HG02840 (cell line): ENCODE measurements at regions not wholly inside any gene's neighbourhood (a gene's known extent, or its start where the extent isn't known, plus 50 kb on each side); places are given as distances from the start of the nearest gene placed in this dataset.
"Not testable (repeated sequence)": the region's sequence is repeated elsewhere in the genome, so short reads cannot be mapped to it uniquely, and the experiment has no call there.

Experiments
- ATAC-seq: cut with Tn5 transposase; IDR thresholded peaks from one replicate; pipeline ENCODE4 v1.9.1; 2021; ENCODE audit warnings: mild to moderate bottlenecking, moderate library complexity, moderate number of reproducible peaks; ENCODE audit not compliant: unreplicated experiment, low FRiP score

GRCh38 chr12:9343731-9344130 is 135.5 kb upstream of the PZP start:
- ATAC-seq: no peak

DNA sequence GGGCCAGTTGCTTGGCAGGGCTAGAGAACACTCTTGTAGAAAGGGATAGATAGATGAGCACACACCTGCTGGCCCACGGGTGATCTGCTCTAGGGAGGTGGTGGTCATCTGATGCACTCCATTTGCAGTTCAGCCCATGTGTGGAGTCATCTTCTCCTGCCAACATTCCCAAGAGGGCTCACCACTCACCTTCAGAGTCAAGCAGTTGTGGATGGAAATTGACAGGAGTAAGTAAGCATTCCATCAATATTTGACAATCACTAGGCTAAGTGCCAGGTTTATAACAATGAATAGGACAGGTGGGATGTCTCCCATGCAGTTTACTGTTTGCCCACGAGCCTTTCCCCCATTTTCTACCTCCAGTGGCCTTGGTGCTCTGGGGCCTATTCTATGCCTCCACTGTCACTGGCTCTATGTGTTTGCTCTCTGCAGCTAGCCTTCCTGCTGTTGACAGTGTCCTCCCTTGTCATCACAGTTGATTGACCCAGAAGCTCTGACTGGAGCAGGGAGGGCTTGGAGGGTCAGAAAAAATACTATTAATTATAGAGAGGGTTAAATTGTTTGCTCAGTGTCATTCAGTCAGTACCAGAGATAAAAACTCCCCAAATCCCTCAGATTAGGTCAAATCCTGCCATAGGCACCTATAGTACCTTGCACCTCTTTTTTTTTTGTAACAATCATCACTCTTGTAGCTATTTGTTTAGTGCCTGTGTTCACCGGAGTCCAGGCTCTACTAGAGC is 134.6 kb upstream of the PZP start:
- no peak for ATAC-seq

DNA sequence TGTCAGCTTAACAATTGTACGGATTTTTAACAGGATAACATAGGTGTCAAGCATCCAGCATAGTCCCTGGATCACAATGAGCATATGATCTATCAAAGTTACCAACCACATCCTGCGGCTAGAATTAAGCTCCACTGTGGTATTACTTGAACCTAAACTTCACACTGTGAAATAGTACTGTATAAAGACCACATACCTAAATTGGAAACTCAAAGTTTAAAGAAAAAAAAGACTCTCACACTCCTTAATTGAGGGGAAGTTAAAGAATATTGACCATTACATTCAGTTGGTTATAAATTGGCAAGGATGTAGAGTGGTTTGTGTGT is 133.0 kb upstream of the PZP start:
- no peak for ATAC-seq

- no peak for ATAC-seq
Measured at GRCh38 chr12:9340422-9341259, 132.4 kb upstream of the PZP start.

GRCh38 chr12:9337656-9338055 is 129.5 kb upstream of the PZP start:
- no peak for ATAC-seq

GRCh38 chr12:9336375-9337011 is 128.3 kb upstream of the PZP start:
- not testable (repeated sequence) for ATAC-seq

DNA sequence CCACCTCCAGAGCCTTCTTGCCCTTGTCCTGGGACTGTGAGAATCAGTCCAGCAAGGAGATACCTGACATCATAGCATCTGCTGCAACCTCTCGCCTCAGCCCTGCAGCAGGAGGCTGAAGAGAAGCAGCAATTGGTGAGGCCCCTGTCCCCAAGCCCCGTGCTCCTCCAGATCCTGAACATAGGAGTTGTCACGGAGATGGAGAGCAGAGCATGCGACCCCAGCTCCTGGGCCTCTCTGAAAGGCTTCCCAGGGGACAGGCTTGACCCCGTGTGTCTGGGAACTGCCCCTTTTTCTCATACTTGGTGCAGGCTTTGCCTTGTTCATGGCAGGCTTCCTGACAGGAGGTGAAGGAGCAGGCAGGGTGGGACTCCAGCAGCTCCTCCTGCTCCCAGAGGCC is 127.7 kb upstream of the PZP start:
- no peak for ATAC-seq

GRCh38 chr12:9334964-9335363 is 126.8 kb upstream of the PZP start:
- no peak for ATAC-seq

DNA sequence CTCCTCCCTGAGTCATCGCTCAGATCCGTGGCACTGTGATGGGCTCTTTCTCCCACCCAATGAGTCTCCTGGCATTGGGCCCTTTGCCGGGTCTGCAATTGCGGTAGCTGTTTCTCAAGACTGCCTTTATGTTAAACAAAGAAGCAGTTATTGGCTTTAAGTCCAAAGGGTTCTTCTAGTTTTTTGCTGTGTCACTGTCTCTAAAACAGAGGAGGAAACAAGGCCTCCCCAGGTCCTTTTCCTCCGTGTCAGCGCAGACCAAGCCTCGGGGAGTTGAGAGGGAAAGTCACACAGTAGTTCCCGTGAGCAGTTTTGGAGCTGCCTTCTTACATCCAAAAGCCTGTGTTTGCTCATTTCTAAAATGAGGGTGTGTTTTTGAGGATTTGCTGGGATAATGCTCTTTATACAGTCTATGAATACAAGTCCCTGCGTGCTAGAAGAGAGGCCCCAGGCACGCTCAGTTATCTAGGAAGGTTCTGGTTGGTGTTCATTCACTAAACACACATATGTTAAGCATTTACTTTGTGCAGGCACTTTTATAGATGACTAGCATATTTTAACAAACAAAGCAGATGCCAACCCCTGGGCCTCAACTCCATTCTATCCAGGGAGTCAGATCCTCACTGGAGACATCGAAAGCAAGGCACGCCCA is 126.0 kb upstream of the PZP start:
- ATAC-seq: no peak

DNA sequence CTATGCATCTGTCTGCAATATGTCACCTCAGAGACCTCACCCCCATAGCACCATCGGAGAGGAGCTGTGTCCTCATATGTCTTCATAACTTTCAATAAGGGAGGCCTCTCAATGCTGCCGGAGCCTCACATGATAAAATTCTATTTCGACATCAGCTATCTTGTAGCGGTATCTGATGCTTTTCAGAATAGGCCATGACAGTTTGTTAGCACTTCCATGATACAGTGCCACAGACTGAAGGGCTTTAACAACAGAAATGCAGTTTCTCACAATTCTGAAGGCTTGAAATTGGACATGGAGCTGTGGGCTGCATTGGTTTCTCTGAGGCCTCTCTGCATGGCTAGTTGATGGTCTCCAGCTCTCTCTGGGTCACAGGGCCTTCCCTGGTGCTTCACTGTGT is 125.0 kb upstream of the PZP start:
- no peak for ATAC-seq

DNA sequence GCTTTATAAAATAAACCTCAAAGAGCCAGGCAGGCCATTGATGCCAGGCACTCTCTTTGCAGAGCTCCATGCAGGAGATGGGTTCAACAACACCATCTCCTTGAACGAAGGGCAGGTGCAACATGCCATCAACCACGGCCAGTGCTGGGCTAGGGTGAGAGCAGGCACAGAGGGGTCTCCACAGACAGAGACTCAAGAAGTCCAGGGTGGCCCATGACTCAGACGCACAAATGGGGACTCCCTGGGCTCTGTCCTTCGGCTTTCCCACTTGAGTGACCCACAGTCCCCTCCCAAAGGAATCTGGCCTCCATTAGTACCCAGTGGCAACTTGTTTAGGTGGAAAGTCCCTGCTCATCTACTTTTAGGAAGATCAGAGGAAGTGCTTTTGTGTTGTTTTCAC is 124.4 kb upstream of the PZP start:
- ATAC-seq: no peak

DNA sequence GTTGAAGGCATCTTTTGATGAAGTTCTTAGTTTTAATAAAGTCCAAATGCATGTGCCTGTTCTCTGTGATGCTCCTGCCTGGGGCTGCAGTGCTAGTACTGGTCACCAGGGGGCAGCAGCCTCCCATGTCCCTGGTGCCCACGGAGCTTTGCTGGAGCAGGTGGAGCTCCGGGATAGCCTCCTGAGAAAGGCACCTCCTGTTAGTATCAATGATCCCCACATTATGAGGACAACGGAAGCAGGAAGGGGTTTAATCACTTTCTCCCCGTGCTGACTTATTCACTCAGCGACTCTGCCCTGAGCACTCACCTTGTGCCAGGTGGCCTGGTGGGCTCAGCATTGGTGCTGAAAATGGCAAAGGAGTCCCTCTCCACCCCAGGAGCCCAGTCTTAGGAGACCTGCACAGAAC is 123.0 kb upstream of the PZP start:
- no peak for ATAC-seq

GRCh38 chr12:9329019-9329418 is 120.8 kb upstream of the PZP start:
- ATAC-seq: no peak

DNA sequence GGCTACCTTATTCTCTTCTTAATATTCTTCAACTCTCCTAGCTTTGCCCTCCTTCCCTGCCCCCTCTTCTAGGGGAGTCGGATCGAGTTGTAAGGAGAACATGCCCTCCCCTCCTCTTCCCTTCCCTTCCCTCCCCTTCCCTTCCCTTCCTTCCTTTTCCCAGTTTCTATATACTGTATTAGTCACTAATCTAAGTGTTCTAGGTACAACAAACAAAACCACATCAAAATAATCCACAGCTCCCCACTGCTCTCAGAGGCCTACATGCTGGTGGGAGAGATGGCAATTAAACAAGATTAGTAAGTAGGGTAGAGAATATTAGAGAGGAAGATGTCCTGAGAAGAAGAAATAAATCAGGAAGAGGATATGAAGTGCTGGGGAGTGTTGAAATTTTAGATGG is 119.9 kb upstream of the PZP start:
- ATAC-seq: no peak

DNA sequence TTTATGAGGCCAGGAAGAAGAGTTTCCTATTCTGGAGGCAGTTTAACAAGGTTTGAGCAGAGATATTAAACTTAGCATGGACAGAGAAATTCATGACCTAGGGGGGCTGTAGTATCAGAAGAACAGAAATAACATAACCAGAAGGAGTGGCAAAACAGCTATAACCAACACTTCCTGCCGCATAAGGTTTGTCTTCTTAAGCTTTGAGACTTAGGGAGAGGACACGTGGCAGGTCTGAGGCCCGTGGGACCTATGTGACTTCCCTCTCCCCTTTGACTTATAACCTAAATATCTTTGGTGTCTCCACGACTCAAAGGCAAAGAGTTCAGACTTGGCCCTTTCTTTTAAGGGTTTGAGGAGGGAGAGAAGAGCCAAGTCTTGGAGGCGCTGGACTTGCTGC is 119.1 kb upstream of the PZP start:
- no peak for ATAC-seq

DNA sequence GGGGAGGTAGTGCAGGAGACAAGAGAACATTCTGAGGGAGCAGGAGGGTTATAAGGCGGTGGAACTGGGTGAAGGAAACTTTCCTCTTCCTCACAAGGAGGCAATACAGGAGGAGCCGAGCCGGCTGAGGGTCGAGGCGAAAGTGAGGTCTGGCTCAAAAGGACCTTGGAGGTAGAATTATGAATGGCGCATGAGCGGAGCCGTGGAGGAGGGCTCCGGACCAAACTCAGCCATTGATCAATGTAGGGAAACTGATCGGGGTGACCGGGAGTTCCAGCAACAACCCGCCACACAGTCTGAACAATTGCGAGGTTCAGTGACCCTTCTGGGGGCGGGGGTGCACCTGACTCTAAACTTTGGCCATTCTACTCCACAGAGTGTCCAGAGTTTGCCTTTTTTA is 118.7 kb upstream of the PZP start:
- ATAC-seq: not testable (repeated sequence)

DNA sequence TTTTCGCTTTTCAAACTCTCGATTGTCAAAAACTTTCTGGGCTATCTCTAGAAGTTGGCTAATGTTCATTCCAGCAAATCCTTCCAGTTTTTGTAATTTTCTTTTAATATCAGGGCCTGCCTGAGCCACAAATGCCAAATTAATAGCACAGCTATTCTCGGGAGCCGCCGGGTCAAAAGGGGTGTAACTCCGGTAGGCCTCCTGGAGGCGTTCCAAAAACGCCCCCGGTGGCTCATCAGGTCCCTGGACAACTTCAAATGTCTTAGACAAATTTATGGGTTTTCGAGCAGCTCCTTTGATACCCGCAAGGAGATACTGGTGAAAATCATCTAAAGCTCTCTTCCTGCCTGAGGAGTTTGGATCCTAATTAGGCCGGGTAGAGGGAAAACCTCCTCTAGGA is 117.9 kb upstream of the PZP start:
- ATAC-seq: no peak

GRCh38 chr12:9325471-9325870 is 117.3 kb upstream of the PZP start:
- no peak for ATAC-seq

GRCh38 chr12:9324782-9325181 is 116.6 kb upstream of the PZP start:
- ATAC-seq: no peak

DNA sequence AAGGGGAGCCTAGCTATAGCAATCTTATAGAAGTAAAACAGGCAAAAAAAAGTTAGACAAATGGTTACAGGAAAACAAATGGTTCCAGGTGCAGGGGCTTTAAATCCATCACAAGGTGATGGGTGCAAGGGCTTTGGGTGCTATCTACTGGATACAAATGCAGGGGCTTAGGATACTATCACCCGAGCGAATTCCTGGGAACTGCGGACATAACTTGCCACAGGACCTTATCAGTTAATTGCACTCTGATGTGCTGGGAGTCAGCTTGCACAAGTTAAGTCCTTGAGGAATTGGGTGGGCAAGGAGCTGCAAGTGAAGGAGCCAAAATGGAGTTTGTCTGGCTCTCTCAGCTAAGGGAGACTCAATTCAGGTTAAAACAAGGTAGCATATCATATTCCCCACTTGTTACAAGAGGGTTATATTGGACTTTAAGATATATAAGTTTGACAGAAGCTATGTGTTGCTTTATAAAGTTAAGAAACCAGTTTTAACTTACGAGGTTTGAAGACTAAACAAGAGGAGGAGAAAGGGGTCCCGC is 115.0 kb upstream of the PZP start:
- ATAC-seq: no peak

DNA sequence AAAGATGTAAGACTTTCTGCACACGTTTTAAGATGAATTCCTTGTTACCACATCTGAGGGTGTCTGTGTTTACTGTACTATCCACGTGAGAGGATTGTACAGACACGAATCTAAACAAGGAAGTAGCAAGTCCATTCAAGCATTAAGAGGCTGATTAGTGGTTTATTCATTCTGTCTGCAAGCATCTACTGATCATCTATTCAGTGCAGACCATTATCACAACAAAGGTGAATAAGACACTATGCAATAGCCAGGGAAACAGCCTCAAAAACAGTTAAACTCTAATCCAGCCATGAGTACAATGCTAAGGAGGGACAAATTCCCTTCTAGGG is 111.6 kb upstream of the PZP start:
- no peak for ATAC-seq
